ENCODE measurements at regions not wholly inside any gene's neighbourhood (a gene's known extent, or its start where the extent isn't known, plus 50 kb on each side); places are given as distances from the start of the nearest gene placed in this dataset.

DNA sequence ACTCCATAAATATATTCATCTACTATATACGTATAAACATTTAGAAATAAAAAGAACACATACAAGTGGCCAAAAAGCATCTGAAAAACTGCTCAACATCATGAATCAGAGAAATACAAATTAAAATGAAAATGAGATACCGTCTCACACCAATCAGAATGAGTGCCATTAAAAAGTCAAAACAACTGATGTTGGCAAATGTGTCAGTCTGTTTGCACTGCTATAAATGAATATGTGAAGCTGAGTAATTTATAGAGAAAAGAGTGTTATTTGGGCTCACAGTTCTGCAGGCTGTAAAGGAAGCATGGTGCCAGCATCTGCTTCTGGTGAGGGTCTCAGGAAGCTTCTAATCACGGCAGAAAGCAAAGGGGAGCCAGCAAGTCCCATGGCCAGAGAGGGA lies 620.3 kb upstream of the CCDC54 start:
- no peak for DNase-seq (ENCODE audit: low spot score)

DNA sequence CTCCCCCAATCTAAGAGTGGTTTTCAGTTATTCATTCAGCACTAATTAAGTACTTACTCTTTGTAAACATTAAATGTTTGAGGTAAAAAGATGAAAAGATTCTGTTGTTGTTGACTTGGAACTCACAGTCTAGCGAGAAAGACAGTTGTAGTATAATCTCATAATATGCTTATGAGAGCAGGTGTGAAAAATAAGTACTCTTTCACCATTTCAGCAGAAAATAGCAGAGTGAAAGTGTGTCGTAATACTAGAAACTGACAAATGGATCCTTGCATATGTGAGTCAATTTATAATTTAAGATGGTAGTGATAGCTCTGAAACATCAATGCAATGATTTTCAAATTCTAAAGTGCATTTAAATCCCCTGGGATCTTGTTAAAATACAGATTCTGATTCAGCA lies 618.8 kb upstream of the CCDC54 start:
- DNase-seq (ENCODE audit: low spot score) = no peak

DNA sequence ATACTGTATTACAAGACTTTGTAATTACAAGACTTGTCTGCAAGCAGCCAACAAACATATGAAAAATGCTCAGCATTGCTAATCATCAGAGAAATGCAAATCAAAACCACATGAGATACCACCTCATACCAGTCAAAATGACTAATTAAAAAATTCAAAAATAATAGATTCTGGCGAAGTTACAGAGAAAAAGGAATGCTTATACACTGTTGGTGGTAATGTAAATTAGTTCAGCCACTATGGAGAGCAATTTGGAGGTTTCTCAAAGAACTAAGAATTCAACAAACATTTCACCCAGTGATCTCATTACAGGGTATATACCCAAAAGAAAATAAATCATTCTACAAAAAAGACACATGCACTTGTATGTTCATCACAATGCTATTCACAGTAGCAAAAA lies 617.5 kb upstream of the CCDC54 start:
- DNase-seq (ENCODE audit: low spot score) = no peak

DNA sequence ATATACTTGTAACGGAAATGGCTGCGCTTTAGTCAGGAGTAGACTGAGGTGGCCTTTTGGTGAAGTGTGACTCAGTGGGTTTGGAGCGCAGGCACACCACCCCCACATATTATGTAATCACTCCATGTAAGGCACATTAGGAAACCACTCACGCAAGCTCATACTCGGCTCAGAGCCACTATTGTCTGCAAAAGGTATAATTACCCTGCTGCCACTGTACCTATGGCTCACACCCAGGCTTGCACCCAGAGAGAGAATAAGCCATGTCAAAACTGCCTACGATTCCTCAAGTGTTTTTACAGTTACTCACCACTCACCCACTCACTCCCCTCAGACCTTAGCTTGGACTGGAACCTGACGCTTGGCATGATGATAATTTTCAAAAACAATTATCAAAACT lies 611.9 kb upstream of the CCDC54 start:
- peak; percentile 64 for DNase-seq (ENCODE audit: low spot score)

DNA sequence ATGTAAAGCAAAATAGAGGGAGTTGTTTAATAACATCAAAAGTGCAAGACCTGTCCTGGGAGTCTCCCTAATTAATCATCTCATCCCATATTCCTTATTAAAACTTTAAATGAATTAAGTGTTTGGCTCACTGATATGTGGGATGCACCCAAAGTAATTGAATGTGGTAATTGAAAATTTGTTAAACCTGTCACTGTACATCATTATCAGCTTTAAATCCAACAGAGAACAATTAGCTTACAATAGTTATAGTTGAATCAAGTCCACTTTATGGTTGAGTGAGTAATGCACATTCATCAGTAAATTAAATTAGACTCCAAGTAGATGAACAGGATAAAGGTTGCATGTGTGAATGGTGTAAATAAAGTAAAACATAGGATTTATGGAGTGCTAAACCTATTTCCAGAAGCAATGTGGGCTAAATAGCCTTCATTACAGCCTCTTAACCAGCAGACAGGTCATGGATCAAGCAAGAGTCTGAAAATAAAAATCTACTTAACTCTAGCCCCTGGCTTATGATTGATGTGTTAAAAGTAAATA lies 608.2 kb upstream of the CCDC54 start:
- no peak for DNase-seq (ENCODE audit: low spot score)

DNA sequence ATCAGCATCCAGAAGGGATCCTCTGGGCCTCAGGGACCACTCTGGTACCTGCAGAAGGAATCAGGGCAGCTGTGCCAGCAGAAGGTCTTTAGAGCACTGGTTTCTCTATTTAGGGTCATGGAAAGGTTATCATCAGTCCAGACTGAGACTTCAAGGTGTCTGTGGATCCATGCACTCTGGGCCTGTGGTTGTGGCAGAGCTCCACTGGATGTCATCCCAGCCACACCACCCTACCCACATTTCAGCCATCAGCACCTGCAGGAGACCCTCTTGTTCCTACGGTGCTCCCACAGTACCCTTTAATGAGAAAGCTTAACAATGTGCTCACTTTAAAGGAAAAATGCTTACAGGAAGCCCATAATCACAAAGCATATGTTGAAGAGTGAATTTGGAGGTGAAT lies 603.4 kb upstream of the CCDC54 start:
- DNase-seq (ENCODE audit: low spot score) = no peak

DNA sequence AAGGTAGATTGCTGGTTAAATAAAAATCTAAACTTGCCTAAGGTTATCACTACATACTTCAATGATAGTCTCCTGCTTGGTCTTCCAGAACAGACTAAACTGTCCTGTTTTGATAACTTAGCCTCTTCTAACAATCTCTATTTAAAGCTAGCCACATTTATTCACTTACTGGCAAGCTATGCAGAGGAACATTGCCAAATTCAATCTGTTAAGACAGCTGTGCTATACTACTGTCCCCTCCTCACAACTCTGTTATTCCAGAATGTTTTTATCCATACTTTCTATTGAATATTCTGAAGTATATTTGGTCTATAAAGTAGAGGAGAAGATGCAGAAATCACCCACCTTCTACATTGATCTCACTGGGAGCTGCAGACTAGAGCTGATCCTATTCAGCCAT lies 594.0 kb upstream of the CCDC54 start:
- no peak for DNase-seq (ENCODE audit: low spot score)

DNA sequence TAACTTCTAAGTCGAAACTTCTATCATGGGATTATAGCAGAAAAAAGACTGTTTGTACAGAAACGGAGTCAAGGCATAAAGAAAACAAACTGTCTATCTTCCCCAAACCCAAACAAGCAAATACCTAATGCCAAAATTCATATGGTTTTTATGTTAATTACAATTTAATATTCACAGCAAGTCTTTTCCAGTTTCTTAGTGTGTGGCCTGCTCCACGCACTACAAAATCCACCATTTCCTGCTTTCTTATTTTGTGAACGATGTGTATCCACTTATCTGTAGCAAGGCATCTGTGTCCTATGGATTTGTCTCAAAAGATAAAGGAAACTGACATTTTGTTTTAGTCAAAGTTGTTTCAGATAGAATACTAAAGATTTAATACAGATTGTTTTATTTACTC lies 588.0 kb upstream of the CCDC54 start:
- DNase-seq (ENCODE audit: low spot score) = no peak

DNA sequence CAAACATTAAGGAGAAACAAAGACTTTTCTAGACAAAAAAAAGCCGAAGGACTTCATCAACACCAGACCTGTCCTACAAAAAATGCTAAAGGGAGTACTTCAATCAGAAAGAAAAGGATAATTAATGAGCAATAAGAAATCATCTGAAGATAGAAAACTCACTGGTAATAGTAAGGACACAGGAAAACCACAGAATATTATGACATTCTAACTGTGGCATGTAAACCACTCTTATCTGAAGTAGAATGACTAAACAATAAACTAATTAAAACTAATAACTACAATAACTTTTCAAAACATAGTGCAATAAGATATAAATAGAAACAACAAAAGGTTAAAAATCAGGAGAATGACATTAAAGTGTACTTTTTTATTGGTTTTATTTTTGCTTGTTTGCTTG lies 584.5 kb upstream of the CCDC54 start:
- no peak for DNase-seq (ENCODE audit: low spot score)

DNA sequence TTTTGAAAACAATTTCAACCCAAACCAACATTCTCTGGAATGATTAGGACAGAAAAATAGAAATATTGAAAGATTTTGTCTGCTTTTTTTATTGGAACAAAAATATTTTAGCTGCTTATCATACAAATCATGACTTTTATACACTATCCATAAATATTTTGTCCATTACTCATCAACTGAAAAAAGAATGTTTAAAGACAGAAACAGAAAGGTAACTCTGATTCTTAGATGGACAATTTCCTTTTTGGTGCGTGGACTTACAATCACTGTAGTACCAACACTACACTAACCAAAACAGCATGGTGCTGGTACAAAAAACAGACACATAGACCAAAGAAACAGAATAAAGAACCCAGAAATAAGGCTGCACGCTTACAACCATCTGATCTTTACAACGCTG lies 582.8 kb upstream of the CCDC54 start:
- no peak for DNase-seq (ENCODE audit: low spot score)

DNA sequence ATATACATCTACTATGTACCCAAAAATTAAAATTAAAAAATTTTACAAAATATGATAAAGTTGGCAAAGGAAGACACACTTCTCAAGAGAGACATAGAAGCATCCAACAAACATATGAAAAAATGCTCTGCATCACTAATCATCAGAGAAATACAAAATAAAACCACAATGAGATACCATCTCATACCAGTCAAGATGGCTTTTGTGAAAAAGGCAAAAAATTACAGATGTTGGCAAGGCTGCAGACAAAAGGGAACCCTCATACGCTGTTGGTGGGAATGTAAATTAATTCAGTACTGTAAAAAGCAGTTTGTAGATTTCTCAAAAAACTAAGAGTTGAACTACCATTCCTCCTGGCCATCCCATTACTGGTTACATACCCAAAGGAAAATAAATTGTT lies 581.7 kb upstream of the CCDC54 start:
- DNase-seq (ENCODE audit: low spot score) = no peak

DNA sequence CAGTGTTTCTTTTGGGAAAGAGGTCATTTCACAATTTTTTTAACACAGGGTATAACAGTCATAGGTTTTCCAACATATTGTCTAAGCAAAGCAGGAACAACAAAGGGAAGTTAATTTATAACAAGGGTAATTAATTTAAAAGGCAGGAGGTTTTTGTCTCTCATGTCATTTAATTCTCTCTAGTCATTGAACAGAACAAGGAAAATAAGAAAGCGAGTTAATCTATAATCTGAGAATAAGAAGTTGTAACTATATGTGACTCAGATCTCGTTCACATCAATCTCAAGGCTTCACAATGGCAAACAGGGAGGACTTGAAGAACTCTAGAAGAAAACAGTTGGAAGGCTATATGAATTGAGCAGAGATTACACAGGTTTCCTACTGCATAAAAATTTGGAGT lies 579.8 kb upstream of the CCDC54 start:
- DNase-seq (ENCODE audit: low spot score) = no peak

DNA sequence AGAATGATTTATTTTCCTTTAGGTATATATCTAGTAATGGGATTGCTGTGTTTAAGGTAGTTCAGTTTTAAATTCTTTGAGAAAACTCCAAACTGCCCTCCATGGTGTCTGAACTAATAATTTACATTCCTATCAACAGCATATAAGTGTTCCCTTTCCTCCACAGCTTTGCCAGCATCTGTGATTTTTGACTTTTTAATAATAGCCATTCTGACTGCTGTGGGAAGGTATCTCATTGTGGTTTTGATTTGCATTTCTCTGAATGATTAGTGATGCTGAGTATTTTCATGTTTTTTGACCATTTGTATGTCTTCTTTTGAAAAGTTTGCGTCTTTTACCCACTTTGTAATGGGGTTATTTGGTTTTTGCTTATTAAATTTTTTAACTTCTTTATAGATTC lies 571.6 kb upstream of the CCDC54 start:
- DNase-seq (ENCODE audit: low spot score) = no peak

DNA sequence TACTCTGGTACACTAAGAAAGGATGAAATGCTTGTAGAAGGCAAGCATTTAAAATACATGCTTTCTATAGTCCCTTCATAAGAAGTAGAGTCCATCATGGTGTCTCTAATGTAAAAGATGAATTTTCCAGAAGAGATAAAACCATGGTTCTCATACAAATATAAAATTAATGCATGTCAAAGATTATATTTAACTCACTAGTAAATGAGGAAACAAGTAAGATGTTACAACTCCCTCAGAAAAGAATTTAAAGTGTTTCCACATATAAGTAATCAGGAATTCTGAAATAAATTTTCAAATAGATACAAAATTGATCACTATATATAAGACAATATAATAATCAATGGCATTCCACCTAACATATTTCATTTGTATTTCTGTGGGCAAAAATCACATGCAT lies 570.3 kb upstream of the CCDC54 start:
- DNase-seq (ENCODE audit: low spot score) = no peak

DNA sequence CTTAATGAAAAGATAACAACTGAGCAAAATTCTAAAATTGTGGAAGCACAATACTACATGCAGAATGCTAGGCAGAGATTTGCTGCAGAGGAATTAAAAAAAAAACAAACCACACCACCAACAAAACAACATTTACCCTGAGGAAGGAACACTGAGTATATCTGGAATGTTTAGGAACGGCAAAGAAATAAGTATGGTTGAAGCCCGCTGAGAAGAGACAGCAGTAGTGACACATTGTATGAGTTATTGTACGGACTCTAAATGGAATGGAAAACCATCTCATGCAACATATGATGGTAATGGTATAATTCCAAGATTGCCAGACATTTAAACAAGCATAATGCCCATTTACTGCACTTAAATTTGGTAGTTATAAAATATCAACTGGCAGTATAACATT lies 568.2 kb upstream of the CCDC54 start:
- DNase-seq (ENCODE audit: low spot score) = no peak

DNA sequence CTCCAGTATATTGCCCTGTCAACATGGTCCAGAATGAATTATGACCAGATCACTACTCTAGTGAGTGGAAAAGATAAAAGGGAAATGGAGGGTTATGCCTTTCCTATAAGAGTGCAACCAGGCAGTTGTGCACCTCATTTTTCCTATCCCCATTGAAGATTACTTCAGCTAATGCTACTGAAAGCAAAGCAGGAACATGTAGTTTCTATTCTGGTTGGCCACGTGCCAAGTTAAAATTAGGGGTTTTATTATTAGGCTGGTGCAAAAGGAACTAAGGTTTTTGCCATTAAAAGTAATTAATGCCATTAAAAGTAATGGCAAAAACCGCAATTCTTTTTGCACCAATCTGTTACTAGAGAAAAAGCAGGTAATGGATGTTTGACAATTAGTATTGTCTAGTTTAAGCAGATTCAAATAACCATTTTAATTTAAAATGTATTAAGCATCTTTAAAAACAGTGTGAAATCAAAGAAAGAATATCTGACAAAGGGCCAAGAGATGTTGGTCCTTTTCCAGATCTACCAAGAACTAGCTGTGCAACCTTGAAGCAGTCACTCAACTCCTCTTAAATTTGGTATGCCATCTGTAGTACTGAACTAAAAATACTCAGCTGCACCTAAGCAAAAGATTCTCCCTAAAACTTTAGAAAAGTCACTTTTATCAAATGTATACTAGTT lies 567.5 kb upstream of the CCDC54 start:
- no peak for DNase-seq (ENCODE audit: low spot score)

DNA sequence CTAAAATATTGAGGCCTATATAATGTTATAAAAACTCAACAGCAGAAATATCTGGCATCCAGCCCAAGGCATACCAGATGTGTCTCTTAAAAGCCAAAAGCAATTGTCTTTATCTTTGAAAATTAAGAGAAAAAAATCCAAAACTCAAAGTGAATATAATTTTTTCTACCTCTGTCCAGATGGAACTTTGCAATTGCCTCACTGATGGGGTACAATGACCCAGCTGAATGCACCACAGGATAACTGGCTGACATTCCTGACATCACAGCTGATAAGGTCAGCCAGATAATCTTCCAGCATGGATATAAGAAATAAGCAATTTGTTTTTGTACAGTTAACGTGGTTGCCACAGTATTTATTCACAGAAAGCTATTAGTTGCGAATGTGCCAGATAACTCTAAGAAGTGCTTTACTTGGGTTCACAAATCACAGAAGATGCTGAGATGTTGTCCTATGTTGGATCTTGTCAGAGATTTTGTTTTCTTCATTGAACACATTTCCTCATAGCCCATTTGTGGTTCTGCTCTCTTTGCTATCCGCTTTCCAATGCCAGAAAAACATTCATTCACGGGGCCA lies 566.9 kb upstream of the CCDC54 start:
- DNase-seq (ENCODE audit: low spot score) = no peak

DNA sequence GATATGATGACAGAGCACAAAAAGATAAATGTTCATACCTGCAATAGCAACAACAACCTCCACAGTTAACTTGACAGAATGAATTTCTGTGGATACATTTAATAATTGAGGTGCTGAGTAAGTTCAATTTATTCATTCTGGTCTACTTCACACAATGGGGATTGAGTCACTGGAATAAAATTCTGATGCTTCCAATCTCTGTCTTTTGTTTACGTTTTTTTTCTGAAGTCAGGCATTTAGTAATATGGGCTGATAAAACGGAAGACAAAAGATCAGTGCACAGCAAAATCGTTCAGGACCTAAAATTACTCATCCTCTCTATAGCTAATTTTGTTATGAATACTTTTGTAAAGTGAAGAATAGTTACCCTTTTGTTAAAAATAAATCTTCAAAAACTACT lies 565.9 kb upstream of the CCDC54 start:
- no peak for DNase-seq (ENCODE audit: low spot score)

DNA sequence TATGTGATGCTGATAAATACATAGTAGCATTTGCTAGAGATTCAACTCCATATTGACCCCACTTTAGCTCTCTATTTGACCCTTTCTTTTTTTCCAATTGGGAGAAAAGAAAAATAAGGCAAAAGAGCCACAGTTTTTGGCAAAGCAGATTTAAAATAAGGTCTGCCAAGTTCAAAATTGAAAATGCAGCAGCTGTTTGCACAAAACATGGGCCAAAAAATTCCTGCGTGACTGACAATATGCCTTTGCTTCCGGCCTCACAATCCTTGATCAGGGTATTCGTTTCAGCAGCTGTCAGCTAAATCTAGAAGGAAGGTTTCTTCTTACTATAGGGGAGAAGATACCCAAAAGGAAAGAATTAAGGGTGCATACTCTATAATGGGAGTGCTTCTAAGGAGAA lies 563.5 kb upstream of the CCDC54 start:
- no peak for DNase-seq (ENCODE audit: low spot score)

DNA sequence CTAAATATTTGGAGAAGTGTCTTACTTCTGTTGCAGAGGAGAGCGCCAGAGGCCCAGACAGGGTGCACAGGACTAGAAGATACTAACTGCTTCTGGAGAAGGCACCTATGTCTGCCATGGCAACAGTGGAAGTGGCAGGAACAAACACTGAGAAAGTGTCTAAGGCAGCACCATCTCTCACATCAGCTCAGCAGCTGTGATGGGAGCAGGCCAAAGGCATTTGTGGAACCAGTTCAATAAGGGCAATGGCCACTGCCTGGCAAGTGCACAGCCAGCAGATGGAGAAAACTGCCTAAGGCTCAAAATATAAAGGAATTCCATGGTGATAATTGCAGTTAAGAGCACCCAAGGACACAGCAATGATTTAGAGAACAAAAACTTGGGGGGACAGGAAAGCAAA lies 563.0 kb upstream of the CCDC54 start:
- no peak for DNase-seq (ENCODE audit: low spot score)

DNA sequence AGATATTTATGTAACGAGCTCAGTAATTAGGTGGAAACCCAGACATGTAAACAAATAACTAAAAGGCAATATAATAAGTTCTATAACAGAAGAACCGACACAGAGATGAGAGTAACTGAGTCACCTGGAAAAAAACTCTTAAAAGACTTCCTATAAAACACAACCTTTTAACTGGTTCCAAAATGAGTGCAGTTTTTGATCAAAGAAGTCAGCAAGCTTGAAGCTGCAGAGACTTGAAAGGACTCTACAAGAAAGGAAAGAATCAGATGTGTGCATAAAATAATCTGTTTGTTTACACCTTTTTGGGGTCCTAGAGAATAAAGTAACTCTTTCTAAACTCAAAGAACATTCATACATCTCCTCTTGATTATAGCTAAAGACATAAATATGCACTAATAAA lies 560.4 kb upstream of the CCDC54 start:
- DNase-seq (ENCODE audit: low spot score) = no peak

DNA sequence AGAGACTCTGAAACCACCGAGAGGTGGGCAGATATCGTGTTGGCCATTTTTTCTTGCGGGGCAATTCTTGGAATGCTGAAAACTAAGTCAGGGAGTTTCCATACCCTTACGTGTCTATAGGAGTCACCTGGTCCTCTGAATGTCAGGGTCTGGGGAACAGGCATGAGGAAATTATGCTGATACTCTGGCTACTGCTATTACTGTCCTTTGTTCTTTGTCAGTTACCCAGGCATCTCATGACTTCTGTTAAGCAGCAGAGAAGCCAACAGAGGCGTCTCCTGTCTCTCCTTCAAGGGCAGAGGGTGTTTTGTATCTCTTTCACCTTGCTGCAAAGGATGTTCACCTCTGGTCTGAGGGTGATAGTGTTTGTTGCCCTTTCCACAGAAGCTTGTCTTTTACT lies 559.5 kb upstream of the CCDC54 start:
- no peak for DNase-seq (ENCODE audit: low spot score)

DNA sequence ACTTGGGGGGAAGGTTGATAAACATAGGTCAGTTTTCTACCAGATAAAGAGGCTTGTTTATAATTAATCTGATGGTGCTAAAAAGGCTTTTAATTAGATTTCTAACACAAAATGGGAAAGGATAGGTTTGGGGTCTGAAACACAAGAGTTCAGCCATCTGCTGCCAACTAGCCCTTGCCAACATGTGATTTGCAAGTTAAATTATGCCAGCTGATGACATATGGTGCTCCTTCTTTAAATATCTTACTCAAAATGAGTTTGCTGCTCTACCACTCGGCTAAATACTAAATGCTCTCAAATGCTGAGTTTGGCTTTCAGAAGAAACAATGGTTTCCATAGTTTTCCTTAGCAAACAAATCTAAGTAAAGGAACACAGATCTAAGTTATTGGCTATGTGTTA lies 557.8 kb upstream of the CCDC54 start:
- no peak for DNase-seq (ENCODE audit: low spot score)

DNA sequence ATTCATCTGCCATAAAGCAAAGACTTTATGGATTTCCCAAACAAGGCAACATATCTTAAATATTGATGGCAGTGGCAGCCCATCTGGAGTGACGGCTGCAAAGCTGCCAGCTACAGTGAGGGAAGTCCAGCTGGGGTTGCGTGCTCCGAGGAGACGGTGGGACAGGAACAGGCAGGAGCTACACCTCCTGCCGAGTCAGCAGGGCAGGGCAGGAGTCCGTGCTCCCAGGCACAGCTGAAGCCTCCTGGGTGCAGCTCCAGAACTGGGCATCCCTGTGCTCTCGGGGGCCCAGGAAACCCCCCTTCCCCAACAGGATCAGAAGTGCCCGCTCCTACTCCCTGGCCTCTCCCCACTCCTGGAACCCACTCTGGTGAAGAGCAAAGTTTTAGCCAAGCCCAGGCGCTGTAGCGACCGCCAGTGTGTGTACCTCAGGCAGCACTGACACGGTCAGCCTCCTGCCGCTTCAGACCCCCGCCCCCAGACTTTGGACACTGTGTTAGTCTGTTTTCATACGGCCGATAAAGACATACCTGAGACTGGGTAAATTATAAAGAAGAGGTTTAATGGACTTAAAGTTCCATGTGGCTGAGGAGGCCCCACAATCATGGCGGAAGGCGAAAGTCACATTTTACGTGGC lies 556.4 kb upstream of the CCDC54 start:
- no peak for DNase-seq (ENCODE audit: low spot score)
